GM18502 (cell line): ENCODE measurements at regions not wholly inside any gene's neighbourhood (a gene's known extent, or its start where the extent isn't known, plus 50 kb on each side); places are given as distances from the start of the nearest gene placed in this dataset.
"Not testable (repeated sequence)": the region's sequence is repeated elsewhere in the genome, so short reads cannot be mapped to it uniquely, and the experiment has no call there.

Experiments
- ATAC-seq: cut with Tn5 transposase; IDR thresholded peaks from one replicate; pipeline ENCODE4 v1.9.1; 2021; ENCODE audit warnings: mild to moderate bottlenecking; ENCODE audit not compliant: unreplicated experiment, poor library complexity

- ATAC-seq: not testable (repeated sequence)
Observed at GRCh38 chr1:228611707-228612106, 123.6 kb upstream of the RHOU start.

GRCh38 chr1:228622002-228622716, 113.1 kb upstream of the RHOU start:
- ATAC-seq: not testable (repeated sequence)

GRCh38 chr1:228626481-228626880, 108.8 kb upstream of the RHOU start:
- not testable (repeated sequence) for ATAC-seq

- ATAC-seq: not testable (repeated sequence)
Observed at GRCh38 chr1:228632858-228633257, 102.4 kb upstream of the RHOU start.

- not testable (repeated sequence) for ATAC-seq
Observed at GRCh38 chr1:228635304-228635703, 100.0 kb upstream of the RHOU start.

- ATAC-seq: not testable (repeated sequence)
Observed at GRCh38 chr1:228637529-228637928, 97.8 kb upstream of the RHOU start.

GRCh38 chr1:228646717-228647522, 88.4 kb upstream of the RHOU start:
- peak; percentile 68 for ATAC-seq

GRCh38 chr1:228647523-228648444, 87.5 kb upstream of the RHOU start:
- no peak for ATAC-seq

- ATAC-seq: no peak
Observed at GRCh38 chr1:228648647-228649383, 86.5 kb upstream of the RHOU start.

GRCh38 chr1:228650141-228650540, 85.1 kb upstream of the RHOU start:
- no peak for ATAC-seq

GRCh38 chr1:228650946-228651345, 84.3 kb upstream of the RHOU start:
- no peak for ATAC-seq

- no peak for ATAC-seq
Observed at GRCh38 chr1:228652116-228652515, 83.2 kb upstream of the RHOU start.

- ATAC-seq: not testable (repeated sequence)
Observed at GRCh38 chr1:228653057-228653456, 82.2 kb upstream of the RHOU start.

- no peak for ATAC-seq
Observed at GRCh38 chr1:228653748-228654147, 81.5 kb upstream of the RHOU start.

- no peak for ATAC-seq
Observed at GRCh38 chr1:228655796-228656394, 79.4 kb upstream of the RHOU start.

- ATAC-seq: not testable (repeated sequence)
Observed at GRCh38 chr1:228662007-228662689, 73.1 kb upstream of the RHOU start.

GRCh38 chr1:228664399-228664914, 70.8 kb upstream of the RHOU start:
- no peak for ATAC-seq

- no peak for ATAC-seq
Observed at GRCh38 chr1:228666686-228667623, 68.3 kb upstream of the RHOU start.
